ENCODE measurements at regions not wholly inside any gene's neighbourhood (a gene's known extent, or its start where the extent isn't known, plus 50 kb on each side); places are given as distances from the start of the nearest gene placed in this dataset.

DNA sequence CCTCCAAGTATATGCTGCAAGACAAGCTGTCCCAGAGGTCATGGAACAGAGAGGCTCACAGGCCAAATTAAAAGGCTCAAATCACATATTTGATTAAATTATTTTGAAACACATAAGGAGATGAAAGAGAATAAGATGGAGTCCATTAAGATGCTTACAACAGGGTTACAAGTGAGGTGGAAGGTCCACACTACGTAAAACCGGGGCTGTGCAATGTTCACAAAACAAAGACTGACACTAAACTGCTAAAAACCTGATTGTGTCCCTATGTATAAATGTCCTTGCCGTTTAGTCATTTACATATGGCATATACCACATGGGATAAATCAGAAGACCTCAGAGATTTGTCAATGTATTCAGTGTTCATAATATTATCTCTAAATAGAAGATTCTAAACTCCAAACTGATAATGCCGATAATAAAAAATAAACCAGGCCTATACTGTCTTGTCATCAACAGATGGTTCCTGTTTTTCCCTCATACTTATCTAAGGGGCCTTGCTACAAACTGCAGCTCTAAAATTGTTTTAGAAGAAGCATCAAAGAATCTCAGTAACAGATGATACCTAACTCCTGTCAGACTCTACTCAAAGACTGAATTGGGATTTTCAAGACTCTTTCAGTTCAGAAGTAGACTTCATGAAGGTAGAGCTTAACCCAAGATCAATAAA, 51.8 kb upstream of the RIPOR2 start:
- no peak for DNase-seq (ENCODE audit: low spot score)

DNA sequence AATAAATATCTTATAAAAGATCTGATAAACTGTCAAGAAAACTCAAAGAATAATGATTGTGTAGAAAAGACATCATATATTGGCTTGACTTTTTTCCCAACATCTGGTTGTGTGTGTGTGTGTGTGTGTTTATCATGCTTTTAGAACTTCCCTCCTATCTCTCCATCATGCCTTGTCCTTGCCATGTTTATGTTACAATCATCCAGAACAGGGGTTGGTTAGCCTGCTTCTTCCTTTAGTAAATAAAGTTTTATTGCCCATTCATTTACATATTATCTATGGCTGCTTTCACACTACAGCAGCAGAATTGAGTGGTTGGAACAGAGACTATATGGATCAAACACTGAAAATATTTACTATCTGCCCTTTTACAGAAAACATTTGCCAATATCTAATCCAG, 52.8 kb upstream of the RIPOR2 start:
- no peak for DNase-seq (ENCODE audit: low spot score)

DNA sequence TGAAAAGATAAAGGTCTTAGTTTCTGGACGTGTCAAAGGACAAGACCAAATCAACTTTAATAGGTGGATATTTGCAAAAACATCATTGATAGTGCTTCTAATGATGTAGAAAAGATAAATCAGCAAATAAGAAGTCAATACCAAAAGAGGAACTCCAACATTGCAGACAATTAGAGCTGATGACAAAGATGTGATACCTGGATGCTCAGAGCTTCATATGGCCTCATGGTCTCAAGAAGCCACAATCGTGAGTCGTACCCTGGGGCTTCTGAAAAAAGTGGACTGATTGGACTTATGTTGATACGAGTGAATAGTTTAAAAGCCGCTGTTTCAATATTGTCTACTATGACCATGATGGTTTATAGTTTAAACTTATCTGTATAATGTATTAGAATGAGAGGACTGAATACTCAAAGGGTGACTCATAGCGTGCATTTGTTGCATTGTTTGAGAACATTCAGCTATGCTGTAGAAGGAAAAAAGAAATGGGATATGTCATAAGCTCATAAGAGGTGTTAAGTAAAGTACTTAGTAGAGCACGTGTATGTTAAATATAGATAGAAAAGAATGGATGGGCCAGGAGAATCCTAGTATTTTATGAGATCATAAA, 54.6 kb upstream of the RIPOR2 start:
- DNase-seq (ENCODE audit: low spot score): no peak

DNA sequence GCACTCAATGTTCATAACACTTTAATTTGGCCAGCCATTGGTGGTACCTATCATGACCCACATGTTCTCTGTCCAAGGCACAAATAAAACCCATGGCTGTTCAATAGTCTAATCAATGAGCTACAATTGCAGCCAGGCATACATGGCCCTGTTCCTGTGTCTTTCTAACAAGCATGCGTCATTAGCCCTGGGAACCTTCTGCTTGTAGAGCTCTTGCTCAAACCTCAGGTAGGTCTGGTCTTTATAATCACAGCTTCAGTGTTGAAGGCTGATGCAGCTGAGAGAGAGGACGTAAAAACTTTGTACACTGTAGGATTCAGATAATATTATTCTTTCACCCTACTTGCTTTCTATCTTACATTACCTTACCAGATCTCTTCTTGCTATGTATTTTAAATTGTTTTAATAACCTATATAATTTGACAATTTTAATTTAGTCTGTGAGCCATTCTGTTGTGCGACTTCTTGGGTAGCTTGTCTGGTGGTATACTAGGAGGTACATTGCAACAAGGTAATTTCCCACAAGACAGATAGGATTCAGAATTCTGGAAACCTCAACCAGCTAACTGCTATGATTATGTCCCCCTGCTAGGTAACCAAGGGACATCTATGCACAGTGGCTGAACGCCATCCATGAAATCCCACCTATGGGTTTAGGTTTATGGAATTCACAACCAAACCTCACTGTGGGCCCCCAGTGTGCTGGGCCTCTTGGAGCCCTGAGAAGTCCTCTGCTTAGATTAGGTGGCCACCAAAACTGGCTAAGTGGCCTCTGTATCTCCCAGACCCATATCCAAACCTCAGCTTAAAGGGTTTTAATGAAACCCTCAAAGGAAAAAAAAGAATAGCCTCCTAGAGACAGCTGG, 55.4 kb upstream of the RIPOR2 start:
- no peak for DNase-seq (ENCODE audit: low spot score)

DNA sequence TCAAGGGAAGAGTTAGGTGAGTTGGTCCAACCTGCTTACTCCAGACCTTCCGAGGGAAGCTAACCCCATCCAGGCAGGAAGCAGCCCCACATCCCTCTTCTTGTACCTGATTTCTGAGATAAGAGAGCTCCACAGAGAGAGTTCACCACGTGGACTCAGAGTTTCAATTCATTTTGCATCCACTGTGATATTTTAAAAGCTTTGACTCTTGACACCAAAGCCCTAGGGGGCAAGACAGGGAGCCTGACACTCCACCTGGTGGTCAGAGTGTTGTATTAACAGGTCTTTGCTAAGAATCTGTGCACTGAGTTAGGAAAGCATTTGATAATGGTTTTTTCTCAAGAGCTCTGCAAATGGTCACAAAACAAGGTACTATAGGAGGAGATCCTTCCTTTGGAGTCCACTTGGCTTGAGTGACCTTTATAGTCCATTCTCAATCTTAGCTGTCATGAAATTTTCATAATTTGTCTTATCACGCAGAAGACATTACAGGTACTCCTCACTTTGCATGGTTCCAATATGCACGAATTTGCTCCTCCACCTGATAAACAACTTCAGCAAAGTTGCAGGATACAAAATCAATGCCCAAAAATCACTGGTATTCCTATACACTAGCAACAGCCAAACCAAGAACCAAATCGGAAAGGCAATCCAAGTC, 56.2 kb upstream of the RIPOR2 start:
- peak; percentile 59 for DNase-seq (ENCODE audit: low spot score)

DNA sequence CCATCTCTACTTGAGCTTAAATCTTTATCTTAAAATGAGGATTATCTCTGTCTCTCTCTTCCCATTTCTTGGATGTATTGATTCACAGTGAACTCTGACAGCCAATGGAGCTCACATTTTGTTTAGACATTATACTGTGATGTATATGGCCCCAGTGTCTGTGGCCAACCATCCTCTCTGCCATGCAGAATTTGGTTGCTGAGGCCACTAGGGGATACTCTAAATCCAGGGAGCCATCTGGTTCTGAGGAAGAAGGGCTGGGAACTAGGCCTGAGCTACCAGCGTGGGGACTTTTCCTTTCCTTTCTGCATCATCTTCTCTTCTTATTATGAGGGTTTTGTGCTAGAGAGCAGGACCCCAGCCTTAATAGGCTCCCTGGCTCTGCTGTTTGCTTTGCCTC, 59.1 kb upstream of the RIPOR2 start:
- no peak for DNase-seq (ENCODE audit: low spot score)

DNA sequence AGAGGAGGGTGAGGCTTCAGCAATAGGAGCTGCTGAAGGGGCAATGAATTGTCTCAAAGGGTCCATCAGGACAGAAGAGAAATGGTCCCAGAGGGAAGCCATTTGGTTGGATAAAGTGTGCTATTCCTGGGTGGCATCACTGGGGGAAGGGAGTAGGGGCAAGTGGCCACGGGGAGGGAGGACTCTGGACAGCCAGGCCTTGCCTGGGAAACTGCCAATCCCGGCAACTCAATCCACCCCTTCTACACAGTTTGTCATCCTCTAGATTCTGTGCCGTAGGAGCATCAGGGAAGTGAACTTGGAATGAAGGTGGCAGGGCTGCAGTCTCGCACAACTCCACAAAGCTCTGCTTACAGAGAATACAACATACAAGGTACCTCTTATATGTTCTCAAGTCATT, 59.5 kb upstream of the RIPOR2 start:
- DNase-seq (ENCODE audit: low spot score): no peak

DNA sequence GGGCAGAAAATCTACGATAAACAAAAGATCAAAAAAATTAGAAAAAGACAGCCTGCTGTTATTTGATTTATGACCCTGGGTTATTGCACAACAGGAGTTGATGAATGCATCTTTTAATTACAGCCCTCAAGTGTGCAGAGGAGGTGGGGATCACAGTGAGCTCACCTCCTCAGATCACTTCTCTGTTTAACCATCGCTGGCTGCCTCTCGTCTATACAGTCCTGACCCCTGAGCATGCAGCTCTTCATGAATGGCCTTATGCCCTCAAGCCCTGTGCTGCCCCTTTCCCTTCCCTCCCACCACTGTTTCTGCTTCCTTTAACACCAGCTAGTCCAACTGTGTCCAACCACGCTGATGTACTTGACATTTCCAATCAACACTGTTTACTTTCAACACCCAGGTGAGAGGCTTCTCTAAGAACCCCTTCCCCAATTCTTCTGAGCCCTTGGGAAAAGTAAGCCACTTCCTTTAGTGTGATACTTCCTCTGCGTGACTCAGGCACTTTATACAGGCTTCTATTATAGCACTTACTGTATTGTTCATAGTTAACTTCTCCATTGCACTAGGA, 60.6 kb upstream of the RIPOR2 start:
- DNase-seq (ENCODE audit: low spot score): peak; percentile 37

DNA sequence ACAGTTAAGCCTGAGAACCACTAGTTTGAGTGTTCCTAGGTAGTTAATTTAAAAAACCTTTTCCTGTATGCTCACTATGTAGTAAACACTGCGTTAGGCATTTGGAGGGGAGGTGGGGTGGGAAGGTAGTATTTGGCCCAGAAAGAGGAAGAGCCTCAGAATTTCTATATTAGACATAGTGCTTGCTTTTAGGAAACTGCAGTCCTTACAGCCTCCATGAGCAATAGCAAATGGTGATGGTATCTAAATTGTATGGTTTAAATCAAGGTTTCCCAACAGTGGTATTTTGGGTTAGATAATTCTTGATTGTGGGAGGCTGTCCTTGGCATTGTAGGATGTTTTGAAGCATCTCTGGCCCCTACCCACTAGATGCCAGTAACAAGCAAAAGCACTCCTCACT, 61.5 kb upstream of the RIPOR2 start:
- no peak for DNase-seq (ENCODE audit: low spot score)

DNA sequence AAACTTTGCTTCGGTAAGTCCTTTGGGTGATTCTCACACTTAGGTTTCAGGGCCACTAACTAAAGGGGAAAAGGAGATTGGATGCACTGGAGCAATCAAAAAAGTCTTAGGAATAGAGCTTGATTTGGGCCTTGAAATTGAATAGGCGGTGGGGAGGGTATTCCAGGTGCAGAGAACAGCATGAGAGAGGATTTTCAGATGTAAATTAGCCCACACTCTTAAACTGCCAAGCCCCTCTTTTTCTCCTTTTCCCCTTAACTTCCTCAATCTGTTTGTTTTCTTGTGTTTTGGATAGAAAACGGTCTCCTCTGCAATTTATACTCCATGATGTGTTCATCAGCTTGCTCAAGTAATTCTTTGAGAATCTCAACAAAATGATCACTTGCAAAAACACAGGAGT, 62.1 kb upstream of the RIPOR2 start:
- DNase-seq (ENCODE audit: low spot score): no peak

DNA sequence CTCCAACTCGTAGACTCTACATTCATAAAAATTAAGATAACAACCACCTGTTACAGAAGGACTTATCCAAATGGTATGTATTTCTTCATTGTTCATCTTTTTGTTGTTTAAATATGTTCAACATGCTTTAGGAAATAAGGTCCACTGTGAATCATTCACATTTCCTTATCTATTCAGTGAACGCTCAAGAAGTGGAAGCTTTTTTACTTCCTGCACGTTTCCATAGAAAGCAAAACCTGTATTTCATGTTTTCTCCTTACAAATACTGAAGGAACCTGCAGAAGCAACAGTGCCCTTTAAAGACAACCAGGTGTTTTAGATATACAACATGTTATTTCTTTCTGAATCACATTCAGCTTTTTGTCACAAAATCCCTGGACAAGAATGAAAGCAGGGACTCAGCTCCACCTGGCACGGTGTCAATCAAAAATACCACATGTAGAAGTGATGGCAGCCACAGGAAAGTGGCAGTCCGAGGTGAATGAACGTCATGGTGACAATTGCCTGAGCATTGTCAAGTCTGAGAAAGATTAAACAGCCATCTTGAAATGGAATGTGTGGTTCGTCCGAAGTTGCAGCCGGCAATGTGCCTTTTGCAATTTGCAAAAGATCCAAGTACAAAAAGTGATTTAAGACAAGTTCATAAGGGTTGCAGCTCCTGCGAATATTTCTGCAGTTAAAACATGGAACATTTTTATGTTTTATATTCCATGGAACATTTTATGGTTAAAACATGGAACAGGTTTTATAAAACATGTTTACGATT, 66.7 kb upstream of the RIPOR2 start:
- DNase-seq (ENCODE audit: low spot score): no peak

DNA sequence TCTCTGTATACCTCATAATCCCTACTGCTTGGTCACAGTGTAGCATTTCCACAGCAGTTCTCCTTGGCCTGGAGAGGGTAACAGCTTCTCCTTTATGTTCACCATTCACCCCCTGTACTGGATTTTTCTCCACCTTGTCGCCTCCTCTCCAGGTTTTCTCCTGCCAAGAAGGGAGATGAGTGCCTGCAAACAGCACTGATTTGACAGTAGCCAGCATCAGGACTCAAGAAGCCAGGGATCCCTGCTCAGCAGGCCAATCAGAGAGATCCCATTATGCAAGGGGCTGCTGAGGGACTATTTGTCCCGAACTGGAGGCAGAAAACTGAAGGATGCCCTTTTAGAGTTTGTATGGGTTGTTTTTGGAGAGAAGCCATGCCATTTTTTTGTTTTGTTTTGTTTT, 68.6 kb upstream of the RIPOR2 start:
- no peak for DNase-seq (ENCODE audit: low spot score)

DNA sequence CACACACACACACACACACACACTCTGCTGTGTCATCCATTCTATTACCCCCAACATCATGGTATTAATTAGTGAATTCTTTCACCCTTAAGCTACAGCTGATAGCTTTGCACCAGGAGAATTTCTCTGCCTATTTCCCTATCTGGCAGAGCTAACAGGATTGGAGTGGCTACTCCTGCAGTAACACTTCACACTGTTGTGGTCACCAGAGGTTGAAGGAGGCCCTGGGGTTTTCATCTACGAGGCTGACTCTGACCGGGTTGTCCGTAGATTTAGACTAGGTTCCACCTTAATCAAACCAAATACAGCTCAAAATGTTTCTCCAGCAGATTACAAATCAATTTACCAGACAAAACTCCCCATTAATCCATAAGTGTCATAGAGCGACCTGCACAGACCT, 69.2 kb upstream of the RIPOR2 start:
- no peak for DNase-seq (ENCODE audit: low spot score)

DNA sequence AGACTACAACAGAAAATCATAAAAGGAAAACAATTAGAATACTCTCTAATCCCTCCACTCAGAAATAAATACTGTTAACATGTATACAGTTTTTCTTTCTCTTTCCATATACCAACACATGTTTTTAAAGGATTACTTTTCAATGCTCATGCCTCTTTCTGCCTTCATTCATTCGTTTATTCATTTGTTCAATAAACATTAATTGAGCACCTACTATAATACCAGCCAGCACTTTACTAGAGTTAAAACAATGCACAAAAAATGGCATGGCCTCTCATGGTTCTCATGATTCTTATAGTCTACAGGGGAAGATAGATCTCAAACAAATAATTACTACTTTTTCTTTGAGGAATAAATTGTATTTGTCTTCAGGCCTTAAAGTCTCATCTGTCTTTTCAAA, 70.3 kb upstream of the RIPOR2 start:
- DNase-seq (ENCODE audit: low spot score): no peak

DNA sequence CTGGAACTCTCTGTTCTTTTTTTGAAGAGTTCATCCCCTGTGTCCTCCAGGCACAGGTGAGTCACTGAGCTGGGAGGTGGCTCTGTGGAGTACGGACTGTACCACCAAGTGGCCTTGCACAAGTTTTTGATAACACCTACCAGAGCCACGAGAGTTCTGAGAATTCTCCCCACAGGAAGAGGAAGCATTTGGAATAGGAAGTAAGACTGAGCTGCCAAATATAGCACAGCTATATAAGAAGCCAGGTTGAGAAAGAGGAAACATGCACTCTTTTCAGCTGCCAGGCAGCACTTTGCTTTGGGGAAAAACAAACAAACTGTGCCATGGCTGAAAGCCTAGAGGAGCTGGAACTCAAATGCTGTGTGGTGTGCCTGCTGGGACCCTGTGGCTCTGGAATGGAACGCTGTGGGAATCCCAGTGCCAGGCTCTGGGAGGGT, 70.8 kb upstream of the RIPOR2 start:
- DNase-seq (ENCODE audit: low spot score): no peak

DNA sequence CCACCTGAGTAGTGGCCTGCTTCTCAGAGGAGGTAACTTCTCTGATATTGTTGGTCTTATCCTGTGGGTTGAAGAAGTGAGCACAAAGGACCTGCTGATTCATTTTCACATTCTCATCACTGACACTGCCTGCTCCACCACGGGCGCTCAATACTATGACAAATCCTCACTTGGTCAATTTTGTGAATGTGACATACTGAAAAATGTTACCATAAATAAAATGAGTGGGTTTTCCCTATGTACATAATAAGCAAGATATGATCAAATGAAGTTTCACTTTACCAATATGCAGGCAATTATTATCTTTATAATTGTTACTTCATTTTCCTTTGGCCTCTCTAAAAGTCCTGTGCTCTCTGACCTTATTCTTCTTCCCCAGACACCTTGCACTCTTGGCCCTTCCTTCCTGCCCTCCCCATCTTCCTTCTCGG, 71.5 kb upstream of the RIPOR2 start:
- DNase-seq (ENCODE audit: low spot score): no peak

DNA sequence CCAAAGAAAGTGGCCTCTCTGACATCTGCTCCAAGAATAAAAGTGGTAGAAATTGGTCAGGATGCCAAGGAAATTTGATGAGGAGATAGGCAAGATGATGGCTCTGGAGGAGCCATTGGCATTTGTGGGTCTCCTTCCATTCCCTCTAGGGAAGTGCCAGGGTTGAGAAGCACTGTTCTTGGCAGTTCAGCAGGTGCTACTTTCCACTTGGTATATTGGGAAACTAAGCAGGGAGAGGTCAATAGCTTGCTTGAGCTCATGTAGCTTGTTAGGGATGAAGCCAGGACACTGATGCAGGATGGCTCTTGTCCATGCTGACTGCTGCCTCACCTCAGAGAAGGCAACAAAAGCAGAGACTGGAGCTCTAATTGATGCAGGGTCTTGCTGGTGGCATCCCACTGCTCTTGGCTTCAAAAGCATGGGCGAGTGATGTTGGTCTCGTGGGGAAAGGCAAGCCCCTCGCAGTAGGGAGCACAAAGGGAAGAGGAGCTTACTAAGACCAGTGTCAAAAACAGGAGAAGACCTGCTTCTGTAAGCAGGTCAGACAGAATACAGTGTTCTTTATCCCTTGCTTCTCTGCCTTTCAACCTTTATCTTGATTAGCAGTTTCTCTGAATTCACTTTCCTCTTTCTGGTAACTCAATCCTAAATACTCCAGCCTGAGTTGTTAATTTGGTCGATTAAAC, 73.1 kb upstream of the RIPOR2 start:
- no peak for DNase-seq (ENCODE audit: low spot score)

DNA sequence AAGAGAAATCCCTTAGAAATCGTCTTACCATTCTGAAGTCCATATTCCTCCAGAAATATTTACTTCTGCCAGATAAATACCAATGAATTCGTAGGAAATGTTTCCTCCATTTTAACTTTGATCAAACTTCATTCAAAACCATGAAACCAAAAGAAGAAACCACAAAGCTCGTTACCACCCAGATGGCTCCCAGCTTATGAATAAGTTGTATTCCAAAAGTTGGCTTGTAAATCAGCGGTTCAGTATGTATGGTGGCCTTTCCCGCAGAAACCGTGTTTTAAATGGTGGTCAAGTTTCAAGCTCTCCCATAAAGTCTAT, 73.6 kb upstream of the RIPOR2 start:
- no peak for DNase-seq (ENCODE audit: low spot score)

DNA sequence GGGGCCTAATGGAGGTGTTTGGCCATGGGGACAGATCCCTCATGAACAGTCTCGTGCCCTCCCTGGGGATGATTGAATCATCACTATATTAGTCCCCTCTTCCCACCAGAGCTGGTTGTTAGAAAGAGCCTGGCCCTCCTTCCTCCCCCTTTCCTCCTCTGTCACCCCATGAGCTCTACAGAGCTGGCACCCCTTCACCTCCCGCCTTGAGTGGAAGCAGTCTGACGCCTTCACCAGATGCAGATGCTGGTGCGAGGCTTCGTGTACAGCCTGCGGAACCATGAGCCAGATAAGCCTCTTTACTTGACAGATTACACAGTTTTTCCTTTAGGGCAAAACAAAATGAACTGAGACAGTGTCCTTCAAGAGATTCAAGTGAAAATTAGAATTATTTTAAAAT, 74.4 kb upstream of the RIPOR2 start:
- no peak for DNase-seq (ENCODE audit: low spot score)

DNA sequence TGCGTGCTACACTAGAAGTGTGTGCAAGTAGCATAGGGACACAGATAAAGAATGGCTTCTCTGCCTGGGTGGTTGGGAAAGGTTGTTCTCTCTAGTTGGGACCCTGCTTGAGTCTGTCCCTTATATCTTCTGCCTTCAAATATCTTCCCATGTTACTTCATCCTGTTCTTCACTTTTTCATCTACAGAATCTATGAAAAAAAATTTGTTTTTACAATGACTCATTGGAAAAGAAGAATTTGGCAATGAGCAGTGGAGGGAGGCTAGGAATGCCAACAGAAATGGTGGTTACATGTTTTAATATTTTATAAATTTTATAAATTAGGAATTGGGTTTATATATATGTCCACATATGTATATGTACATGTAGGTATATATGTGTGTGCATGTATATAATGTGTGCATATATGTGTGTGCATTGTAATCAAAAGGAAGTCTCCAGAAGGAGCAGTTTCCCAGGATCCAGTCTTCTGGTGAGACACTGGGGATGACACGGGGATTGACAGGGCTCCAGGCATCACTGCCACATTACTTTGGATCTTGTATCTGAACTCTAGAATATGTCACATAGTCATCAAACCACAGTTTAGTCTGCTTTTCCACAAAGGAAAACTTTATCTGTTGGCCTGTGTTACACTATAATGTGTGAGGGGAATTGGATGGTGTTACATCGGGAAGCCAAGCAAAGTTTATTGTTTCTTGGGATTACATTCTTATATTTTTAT, 75.3 kb upstream of the RIPOR2 start:
- no peak for DNase-seq (ENCODE audit: low spot score)

DNA sequence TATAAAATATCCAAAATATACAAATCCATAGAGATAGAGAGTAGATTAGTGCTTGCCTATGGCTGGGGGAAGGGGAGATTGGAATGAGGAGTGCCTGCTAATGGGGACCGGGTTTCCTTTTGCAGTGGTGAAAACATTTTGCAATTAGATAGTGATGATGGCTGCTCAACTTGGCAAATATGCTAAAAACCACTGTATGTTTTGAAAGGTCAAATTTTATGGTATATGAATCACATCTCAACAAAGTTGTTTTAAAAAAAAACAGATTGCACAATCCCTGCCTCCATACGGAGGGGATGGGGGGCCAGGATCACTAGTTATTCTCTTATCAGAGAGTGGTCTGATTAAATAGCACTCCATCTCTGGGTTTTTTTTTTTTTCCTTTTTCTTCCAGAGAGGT, 76.9 kb upstream of the RIPOR2 start:
- no peak for DNase-seq (ENCODE audit: low spot score)
